Ishikawa (cell line): ENCODE measurements at regions not wholly inside any gene's neighbourhood (a gene's known extent, or its start where the extent isn't known, plus 50 kb on each side); places are given as distances from the start of the nearest gene placed in this dataset.
A peak's percentile ranks its signal among the peaks of the same experiment; 100 is the strongest.

Experiments used
- CEBPB ChIP-seq: IDR thresholded peaks from 2 replicates; pipeline ENCODE4 v1.6.1; 2012
- CREB1 ChIP-seq: IDR thresholded peaks from 2 replicates; pipeline ENCODE4 v1.6.1; 2012; ENCODE audit warnings: low read depth
- EGR1 ChIP-seq: IDR thresholded peaks from 2 replicates; pipeline ENCODE4 v1.6.1; 2012
- EP300 ChIP-seq: IDR thresholded peaks from 2 replicates; pipeline ENCODE4 v1.6.1; 2012; ENCODE audit warnings: borderline replicate concordance
- FOXM1 ChIP-seq: IDR thresholded peaks from 2 replicates; pipeline ENCODE4 v1.6.1; 2012; ENCODE audit warnings: low read depth, borderline replicate concordance
- NFIC ChIP-seq: IDR thresholded peaks from 2 replicates; pipeline ENCODE4 v1.6.1; 2012
- RAD21 ChIP-seq: IDR thresholded peaks from 2 replicates; pipeline ENCODE4 v1.6.1; 2012; ENCODE audit warnings: low read depth
- TAF1 ChIP-seq: IDR thresholded peaks from 2 replicates; pipeline ENCODE4 v1.6.1; 2012; ENCODE audit warnings: low read depth, mild to moderate bottlenecking
- TCF12 ChIP-seq: IDR thresholded peaks from 2 replicates; pipeline ENCODE4 v1.6.1; 2012; ENCODE audit warnings: low read depth
- TEAD4 ChIP-seq: IDR thresholded peaks from 2 replicates; pipeline ENCODE4 v1.6.1; 2012
- YY1 ChIP-seq: IDR thresholded peaks from 2 replicates; pipeline ENCODE4 v1.6.1; 2012; ENCODE audit warnings: low read depth
- ZBTB7A ChIP-seq: IDR thresholded peaks from 2 replicates; pipeline ENCODE4 v1.6.1; 2012; ENCODE audit warnings: low read depth
- TF ChIP-seq, protein P1 (sequence below): IDR thresholded peaks from 2 replicates; pipeline ENCODE4 v1.6.1; 2012
- TF ChIP-seq, protein P2 (sequence below): IDR thresholded peaks from 2 replicates; pipeline ENCODE4 v1.6.1; 2012; ENCODE audit warnings: low read depth, mild to moderate bottlenecking
- TF ChIP-seq, protein P3 (sequence below): IDR thresholded peaks from 2 replicates; pipeline ENCODE4 v1.6.1; 2012

DNA sequence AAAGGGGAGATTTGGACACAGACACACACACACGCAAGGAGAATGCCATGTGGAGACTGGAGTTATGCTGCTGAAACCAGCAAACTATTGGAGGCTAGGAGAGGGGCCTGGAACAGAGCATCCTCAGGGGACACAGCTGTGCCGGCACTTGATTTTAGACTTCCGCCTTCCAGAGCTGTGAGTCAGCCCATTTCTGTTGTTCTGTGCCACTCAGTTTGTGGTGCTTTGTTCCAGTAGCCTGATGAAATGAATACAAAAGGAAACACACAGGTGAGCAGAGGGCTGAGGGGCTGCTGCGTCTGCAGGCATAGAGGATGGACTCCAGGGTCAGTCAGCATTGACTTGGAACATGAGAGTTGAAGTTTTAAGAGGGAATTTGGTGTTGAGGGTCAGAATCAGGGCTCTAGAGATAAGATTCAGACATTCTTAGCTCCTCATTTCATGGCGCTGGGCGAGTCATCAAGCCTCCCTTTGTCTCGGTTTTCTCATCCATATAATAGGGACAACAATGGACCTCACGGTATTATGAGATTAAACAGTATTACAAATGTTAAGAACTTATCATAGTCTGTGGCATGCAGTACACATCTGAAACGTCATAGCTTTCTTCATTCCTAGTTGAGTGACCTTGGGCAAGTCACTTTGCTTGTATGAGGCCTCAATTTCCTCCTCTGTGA lies 191.0 kb downstream of the MIAT start:
- TF ChIP-seq CEBPB, result no peak
- TF ChIP-seq YY1, result no peak
- no peak for TF ChIP-seq EP300
- TF ChIP-seq CREB1, result no peak

DNA sequence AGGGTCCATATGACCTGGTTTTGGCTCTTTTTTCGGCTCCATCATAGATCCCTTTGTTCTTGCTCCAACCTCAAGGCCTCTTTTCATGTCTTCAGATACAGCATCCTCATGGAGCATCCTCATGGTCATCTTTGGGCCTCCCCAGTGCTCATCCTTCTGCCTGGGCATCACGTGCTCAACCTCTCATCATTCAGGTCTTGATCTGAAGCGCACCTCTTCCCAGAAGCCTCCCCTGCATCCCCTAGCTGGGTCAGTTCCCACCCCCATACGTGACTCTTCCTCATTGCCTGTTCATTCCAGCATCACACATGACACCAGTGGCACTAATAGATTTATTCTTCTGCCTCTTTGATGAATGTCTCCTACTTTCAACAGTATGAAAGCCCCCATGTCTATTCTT lies 192.2 kb downstream of the MIAT start:
- TF ChIP-seq EGR1, result no peak

DNA sequence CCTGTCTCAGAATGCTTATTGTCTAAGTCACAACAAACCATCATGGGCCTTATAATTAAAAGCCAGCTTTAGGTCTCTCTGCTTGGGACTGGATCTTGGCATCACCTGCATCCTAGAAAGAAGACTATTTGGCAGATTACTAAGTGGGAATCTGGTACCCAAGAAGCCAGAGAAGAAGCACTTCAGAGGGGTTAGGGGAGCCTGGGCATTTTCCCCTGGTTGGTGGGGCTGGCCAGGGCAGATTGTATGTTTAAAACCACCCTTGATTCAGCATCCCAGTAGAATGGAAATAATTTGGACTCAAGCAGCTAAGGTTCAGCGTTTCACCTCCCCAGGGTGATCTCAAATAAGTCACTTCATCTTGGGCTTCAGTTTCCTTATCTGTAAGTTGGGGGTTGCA lies 193.7 kb downstream of the MIAT start:
- TF ChIP-seq NFIC (no peak), YY1 (no peak), FOXM1 (no peak), EGR1 (no peak), CEBPB (no peak), RAD21 (no peak), EP300 (no peak), CREB1 (no peak), TCF12 (no peak), TAF1 (no peak), TEAD4 (no peak), ZBTB7A (no peak)
- TF ChIP-seq, protein P1, sequence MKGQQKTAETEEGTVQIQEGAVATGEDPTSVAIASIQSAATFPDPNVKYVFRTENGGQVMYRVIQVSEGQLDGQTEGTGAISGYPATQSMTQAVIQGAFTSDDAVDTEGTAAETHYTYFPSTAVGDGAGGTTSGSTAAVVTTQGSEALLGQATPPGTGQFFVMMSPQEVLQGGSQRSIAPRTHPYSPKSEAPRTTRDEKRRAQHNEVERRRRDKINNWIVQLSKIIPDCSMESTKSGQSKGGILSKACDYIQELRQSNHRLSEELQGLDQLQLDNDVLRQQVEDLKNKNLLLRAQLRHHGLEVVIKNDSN, result no peak
- TF ChIP-seq, protein P2, sequence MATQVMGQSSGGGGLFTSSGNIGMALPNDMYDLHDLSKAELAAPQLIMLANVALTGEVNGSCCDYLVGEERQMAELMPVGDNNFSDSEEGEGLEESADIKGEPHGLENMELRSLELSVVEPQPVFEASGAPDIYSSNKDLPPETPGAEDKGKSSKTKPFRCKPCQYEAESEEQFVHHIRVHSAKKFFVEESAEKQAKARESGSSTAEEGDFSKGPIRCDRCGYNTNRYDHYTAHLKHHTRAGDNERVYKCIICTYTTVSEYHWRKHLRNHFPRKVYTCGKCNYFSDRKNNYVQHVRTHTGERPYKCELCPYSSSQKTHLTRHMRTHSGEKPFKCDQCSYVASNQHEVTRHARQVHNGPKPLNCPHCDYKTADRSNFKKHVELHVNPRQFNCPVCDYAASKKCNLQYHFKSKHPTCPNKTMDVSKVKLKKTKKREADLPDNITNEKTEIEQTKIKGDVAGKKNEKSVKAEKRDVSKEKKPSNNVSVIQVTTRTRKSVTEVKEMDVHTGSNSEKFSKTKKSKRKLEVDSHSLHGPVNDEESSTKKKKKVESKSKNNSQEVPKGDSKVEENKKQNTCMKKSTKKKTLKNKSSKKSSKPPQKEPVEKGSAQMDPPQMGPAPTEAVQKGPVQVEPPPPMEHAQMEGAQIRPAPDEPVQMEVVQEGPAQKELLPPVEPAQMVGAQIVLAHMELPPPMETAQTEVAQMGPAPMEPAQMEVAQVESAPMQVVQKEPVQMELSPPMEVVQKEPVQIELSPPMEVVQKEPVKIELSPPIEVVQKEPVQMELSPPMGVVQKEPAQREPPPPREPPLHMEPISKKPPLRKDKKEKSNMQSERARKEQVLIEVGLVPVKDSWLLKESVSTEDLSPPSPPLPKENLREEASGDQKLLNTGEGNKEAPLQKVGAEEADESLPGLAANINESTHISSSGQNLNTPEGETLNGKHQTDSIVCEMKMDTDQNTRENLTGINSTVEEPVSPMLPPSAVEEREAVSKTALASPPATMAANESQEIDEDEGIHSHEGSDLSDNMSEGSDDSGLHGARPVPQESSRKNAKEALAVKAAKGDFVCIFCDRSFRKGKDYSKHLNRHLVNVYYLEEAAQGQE, result no peak
- TF ChIP-seq, protein P3, sequence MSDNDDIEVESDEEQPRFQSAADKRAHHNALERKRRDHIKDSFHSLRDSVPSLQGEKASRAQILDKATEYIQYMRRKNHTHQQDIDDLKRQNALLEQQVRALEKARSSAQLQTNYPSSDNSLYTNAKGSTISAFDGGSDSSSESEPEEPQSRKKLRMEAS, result no peak

DNA sequence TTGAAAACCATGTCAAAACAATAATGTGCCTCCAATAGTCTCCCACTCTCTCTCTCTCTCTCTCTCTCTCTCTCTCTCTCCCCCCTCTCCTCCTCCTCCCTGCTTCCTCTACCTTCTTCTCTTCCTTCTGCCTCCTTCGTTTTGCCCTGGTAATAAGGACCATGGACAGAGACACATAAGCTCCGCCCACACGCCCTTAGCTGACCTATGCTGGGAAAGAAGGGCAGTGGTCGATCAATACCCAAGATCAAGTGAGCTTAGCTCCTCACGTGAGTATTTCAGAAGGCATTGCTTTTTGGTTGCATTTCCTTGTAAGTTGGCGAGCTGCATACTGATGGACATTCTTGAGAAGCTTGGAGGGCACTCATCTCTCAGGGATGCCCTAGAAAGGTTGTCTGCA lies 194.8 kb downstream of the MIAT start:
- TF ChIP-seq, protein P2, result peak; percentile 84
- TF ChIP-seq, protein P1, result no peak

DNA sequence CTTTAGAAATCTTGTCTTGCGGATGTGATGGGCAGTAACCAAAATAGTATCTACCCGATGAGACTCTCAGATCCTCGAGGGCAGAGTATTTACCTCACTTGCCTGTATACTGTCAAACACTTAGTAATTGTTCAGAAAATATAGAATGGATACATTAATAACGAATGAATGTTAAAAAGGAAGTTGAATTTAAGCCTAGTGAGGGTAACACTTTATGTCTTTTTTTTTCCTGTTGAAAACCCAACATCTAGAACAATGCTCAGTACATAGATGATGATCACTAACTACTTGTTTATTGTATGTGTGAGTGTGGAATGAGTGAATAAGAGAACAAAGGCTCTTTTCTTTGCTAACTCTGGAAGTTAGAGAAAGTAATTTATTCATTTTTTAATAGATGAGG lies 195.7 kb downstream of the MIAT start:
- TF ChIP-seq, protein P3, result no peak
- no peak for TF ChIP-seq TAF1
- TF ChIP-seq ZBTB7A, result no peak
- TF ChIP-seq YY1, result no peak
- no peak for TF ChIP-seq TCF12
- no peak for TF ChIP-seq RAD21
- no peak for TF ChIP-seq NFIC
- no peak for TF ChIP-seq EP300
- TF ChIP-seq CREB1, result no peak
- no peak for TF ChIP-seq FOXM1
- TF ChIP-seq, protein P2, result no peak
- no peak for TF ChIP-seq EGR1
- no peak for TF ChIP-seq TEAD4
- no peak for TF ChIP-seq CEBPB
